GM18519 (cell line): ENCODE measurements at regions not wholly inside any gene's neighbourhood (a gene's known extent, or its start where the extent isn't known, plus 50 kb on each side); places are given as distances from the start of the nearest gene placed in this dataset.

Source experiments
- ATAC-seq: cut with Tn5 transposase; IDR thresholded peaks from one replicate; pipeline ENCODE4 v1.9.1; 2021; ENCODE audit warnings: mild to moderate bottlenecking, moderate library complexity; ENCODE audit not compliant: unreplicated experiment, low FRiP score

GRCh38 chr3:30456264-30456663 is 150.1 kb upstream of the TGFBR2 start:
- ATAC-seq, result no peak

DNA sequence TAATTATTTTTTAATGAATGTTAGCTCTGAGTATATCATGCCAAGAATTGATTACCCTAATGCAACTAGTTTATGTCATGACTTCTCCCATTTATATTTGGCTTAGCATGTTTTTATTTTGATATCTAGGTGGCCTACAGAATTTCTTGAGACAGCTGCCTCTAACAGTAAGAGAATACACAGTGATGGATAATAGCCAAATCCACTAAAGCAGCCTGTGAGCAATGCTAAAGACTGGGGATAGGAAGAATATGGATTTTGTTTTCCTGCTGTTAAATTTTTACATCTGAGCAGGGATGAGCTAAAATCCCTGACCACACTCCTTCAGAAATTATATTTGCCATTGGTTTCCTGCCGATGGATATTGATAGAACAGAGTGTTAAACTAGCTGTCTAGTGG is 149.3 kb upstream of the TGFBR2 start:
- ATAC-seq, result no peak

DNA sequence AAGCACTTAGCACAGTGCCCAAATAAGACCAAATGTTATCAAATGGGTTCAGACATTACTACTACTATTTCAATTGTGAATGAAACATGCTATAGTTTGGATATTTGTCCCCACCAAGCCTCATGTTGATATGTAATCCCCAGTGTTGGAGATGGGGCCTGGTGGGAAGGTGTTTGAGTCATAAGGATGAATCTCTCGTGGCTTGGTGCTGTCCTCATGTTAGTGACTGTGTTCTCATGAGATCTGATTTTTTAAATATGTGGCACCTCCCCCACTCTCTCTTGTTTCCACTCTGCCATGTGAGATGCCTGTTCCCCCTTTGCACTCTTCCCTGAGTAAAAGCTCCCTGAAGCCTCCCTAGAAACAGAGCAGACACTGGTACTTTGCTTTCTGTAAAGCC is 148.7 kb upstream of the TGFBR2 start:
- no peak for ATAC-seq

- no peak for ATAC-seq
Observed at GRCh38 chr3:30458376-30459171, 147.8 kb upstream of the TGFBR2 start.

- no peak for ATAC-seq
Observed at GRCh38 chr3:30461311-30461710, 145.1 kb upstream of the TGFBR2 start.

DNA sequence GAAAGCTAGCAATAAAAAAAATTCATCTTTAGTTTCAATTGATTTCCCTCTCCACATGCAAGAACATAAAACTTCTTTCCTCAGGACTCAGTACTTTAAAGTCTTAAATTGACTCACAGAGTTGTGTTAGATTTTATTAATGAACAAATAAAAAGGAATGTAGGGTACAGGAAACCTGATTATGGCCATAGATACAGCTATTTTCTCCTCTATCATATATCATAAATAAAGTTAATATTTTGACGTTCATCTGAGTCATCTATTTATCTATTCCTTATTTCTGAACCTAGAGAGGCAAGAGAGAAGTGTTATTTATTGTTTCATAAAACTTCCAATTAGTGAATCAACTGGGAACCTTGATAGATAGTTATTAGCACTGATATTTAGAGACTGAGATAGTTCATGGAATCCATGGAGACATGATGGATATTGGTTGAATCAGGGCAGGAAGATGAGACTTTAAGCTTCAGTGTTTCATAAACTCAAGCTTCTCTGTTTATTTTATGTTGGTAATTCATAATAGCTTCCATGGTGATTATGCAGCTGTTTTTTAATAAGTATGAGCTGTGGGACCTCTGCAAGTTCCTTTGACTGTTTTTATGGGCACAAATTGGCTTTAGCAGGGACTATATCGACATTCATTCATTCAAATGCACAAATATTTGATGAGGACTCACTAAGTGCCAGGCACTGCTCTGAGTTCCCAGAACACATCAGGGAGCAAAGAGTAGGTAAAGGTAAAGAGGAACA is 143.5 kb upstream of the TGFBR2 start:
- ATAC-seq, result no peak

DNA sequence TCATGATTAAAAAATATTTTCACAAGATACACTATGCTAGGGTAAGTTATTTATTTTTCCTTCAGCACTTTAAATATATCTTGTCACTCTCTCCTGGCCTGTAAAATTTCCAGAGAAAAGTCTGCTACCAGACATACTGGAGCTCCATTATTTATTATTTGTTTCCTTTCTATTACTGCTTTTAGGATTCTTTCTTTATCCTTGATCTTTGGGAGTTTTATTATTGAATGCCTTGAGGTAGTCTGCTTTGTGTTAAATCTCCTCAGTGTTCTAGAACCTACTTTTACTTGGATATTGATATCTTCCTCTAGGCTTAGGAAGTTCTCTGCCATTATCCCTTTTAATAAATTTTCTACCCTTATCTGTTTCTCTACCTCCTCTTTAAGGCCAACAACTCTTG is 142.0 kb upstream of the TGFBR2 start:
- no peak for ATAC-seq

- ATAC-seq, result no peak
Observed at GRCh38 chr3:30465454-30465853, 140.9 kb upstream of the TGFBR2 start.

DNA sequence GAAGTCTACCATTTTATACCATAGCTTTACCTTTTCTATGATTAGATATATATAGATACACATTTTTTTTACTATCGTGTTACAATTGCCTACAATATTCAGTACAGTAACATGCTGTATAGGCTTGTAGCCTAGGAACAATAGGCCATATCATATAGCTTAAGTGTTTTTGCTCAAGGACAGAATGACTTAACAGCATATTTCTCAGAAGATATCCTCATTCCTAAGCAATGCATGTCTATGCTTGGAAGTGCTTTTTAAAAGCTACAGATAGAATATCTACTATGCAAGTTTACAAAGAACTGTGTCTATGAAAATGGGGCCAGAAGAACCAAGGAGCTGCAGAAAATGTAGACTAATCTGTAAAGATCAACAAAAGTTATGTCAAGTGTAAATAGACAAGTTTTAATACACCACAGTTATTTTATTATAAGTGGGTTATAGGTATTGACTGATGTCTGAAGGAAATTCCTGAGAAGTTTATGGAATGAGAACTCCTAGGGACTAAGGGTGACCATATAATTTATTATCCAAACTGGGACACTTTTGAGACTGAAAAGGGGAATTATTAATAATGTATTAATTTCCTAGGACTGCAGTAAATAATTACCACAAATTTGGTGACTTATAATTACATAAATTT is 138.7 kb upstream of the TGFBR2 start:
- ATAC-seq, result no peak

DNA sequence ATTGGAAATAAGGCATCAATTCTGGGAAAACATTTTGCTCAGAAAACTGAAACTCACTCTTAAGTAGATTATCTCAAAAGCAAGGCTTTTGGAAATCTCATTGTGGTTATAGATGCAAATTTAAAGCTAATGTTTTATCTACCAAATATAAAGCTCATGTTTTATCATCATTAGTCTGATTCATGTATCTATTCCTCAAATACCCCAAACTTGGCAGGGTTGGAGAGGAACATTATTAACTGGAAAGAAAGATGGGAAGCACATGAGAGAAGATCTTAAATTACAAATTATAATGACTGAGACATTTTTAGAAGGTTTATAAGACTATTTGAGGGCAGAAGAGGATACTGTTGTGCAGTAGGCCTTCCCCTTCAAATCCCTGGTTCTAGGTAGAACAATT is 137.3 kb upstream of the TGFBR2 start:
- ATAC-seq, result no peak

DNA sequence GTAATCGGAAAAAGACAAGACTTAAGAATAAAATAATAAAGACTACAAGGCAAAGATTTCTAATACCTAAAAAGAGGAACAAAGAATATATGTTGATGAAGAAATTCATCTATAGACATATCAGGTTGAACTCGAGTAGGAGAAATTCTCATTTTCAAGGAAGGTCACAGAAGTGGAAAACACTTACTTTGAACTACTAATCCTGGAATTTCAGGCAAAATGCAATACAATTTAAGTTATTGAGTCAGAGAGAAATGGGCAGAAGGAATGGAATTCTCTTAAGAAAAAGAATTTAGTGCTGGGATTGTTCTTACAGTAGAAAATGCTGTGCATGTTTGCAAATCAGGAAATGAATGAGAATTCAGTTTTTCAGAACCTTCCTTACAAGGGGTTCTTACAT is 135.9 kb upstream of the TGFBR2 start:
- ATAC-seq, result no peak

DNA sequence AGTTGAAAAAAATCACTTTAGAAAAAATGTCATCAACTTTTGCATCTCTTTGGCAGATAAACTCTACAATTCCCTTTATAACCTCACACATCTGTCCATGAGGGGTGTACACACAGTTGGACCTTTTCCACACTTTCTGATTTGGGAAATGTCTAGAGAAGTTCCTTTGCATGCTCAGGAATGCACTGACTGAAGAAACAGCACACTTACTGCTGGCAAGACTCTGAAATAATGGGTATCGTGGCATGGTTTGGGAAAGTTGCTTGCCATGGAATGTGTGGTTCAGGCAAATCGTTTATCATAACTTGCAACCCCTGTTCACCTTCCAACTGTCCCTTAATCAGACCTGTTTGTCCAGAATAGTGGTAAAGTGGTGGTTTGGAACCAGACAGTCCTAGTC is 135.3 kb upstream of the TGFBR2 start:
- ATAC-seq, result no peak

GRCh38 chr3:30471796-30472489 is 134.5 kb upstream of the TGFBR2 start:
- no peak for ATAC-seq

DNA sequence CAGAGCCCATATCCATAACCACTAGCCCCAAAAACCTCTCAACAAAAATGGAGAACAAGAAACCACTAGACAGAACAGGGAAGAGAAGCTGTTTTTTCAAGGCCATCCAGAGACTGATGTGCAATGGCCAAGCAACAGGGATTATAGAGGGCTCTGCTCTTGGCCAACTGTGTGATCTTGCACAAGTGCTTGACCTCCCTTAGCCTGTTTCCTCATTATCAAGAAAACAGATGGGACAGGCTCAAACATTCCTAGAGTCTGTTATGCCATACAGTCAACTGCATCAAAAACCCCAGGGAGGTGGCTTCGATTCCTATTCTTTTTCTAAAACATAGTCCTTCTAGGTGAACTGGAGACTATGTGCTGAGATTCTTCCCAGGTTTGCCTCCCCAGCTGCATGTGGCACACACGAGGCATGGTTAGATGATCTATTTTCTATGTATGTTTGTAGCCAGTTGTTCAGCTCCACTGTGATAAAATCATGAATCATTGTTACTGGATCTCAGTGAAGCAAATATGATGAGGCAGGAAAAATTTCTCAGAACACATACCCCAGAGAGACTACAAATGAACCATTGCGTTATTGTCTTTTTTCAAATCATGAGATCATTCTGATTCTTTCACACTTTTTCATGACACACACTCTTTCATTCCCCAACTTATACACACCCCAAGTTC is 132.9 kb upstream of the TGFBR2 start:
- ATAC-seq, result no peak

DNA sequence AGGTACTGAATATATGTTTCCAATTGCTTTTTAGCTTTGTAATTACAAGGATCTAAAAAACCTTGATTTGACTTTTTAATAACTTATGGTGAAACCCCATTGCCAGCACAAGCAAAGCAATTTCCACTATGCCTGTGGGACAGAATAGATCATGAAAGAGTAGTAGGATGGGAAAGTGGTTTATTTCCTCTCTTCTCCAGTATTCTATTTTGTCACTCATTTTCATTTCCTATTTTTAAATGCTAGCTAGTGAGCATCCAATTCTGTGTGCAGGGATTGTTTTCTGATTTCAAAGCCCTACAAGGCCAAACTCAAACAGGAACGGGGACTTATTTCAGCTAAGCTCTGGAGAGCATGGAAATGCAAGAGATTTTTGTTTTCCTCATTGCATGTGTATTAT is 132.0 kb upstream of the TGFBR2 start:
- ATAC-seq, result no peak

- ATAC-seq, result peak; percentile 85
Observed at GRCh38 chr3:30475038-30475808, 131.2 kb upstream of the TGFBR2 start.

GRCh38 chr3:30475809-30476178 is 130.6 kb upstream of the TGFBR2 start:
- ATAC-seq, result no peak

DNA sequence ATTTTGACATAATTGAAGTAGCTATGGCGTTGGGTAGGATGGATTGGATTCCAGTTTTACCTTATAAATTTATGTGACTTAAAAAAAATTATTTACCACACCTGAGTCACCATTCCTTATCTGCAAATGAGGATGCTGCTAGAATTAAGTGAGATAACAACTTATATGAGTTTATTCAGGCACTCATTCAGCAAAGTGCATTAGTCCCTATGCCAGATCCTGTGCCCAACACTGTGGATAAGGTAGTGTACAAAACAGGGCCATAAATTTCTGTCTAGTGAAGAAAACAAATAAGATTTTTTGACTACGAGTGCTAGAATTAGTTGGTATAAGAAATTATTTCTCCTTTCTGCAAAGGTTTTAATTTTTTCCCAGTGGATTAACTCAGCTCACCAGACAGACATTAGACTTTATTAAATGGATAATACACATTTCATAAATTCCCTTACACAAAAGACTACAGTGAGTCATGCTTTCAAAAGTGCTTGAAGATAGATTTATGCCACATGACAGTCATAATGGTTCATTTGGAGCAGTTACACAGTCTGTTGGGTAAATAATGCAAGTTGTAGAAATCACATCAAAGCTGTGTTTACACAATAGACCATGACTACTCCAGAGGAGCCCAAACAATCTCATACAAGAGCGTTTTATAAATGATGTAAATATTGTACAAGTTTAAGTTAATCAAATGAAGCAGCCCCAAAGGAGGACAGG is 129.9 kb upstream of the TGFBR2 start:
- no peak for ATAC-seq
